ENCODE measurements at regions not wholly inside any gene's neighbourhood (a gene's known extent, or its start where the extent isn't known, plus 50 kb on each side); places are given as distances from the start of the nearest gene placed in this dataset.

DNA sequence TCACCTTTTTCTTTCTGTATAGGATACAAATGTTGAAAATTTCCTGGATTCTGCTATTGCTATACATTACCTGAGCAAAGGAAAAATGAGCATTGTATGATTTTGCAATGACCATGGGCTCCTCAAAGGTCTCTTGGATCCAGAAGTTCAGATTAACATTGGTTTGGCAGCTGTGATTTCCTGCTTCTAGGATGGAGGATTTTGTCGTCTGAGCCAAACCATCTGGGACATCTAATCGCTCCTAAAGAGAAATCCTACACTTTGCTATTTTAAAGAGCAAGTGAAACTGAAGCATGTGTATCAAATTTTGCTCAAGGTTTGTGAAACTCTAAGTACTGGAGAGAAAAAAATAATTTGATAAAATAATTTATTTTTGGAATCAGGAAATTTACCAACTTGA lies 115.1 kb upstream of the ST6GAL2 start:
- no peak overlapping the region for H2AFZ ChIP-seq (ENCODE audit: insufficient read depth, low read length, poor library complexity)
- no peak overlapping the region for H3K14ac ChIP-seq (ENCODE audit: low read length)
- no peaks in the 10 kb centered on the region for H3K79me1 ChIP-seq (ENCODE audit: low read length)
- H4K8ac ChIP-seq (ENCODE audit: low read depth, low read length) = no peak overlapping the region
- no peak overlapping the region for H2BK5ac ChIP-seq (ENCODE audit: low read depth, low read length, poor library complexity)
- H2BK120ac ChIP-seq (ENCODE audit: insufficient read depth, low read length, poor library complexity) = no peak overlapping the region
- H3K9me3 ChIP-seq (ENCODE audit: insufficient read depth, low read depth, low read length) = no peaks in the 10 kb centered on the region
- no CpG with 5 or more reads among the region's 2 CpGs for WGBS (ENCODE audit: extremely low coverage, insufficient coverage, insufficient read length)
- no peak overlapping the region for H3K4me3 ChIP-seq (ENCODE audit: low read depth, low read length)
- no peak overlapping the region for H3K4me2 ChIP-seq (ENCODE audit: low read length)
- H4K91ac ChIP-seq (ENCODE audit: low read depth, low read length) = no peak overlapping the region
- DNase-seq = no peak
- no peak overlapping the region for H2AK5ac ChIP-seq (ENCODE audit: low read length)
- no peak overlapping the region for H3K9ac ChIP-seq (ENCODE audit: low read length)
- H4K12ac ChIP-seq (ENCODE audit: low read depth, low read length) = no peak overlapping the region
- H3K27ac ChIP-seq (ENCODE audit: low read depth, low read length) = no peak overlapping the region
- H3K36me3 ChIP-seq (ENCODE audit: control insufficient read depth in 1 of 2, insufficient read depth in 2 of 2, low read length in 2 of 2) = no peaks in the 10 kb centered on the region
- H2BK12ac ChIP-seq (ENCODE audit: low read length) = no peak overlapping the region
- no peak overlapping the region for H3K4ac ChIP-seq (ENCODE audit: low read depth, low read length)
- no peak overlapping the region for H3K18ac ChIP-seq (ENCODE audit: low read length)
- H3K23ac ChIP-seq (ENCODE audit: low read length) = no peak overlapping the region
- no peaks in the 10 kb centered on the region for H3K79me2 ChIP-seq (ENCODE audit: control insufficient read depth, insufficient read depth, low read length, poor library complexity)
- no peaks in the 10 kb centered on the region for H3K4me1 ChIP-seq (ENCODE audit: control insufficient read depth in 1 of 2, insufficient read depth in 2 of 2, low read length in 2 of 2)
- no peaks in the 10 kb centered on the region for H3K27me3 ChIP-seq (ENCODE audit: insufficient read depth, low read length)

DNA sequence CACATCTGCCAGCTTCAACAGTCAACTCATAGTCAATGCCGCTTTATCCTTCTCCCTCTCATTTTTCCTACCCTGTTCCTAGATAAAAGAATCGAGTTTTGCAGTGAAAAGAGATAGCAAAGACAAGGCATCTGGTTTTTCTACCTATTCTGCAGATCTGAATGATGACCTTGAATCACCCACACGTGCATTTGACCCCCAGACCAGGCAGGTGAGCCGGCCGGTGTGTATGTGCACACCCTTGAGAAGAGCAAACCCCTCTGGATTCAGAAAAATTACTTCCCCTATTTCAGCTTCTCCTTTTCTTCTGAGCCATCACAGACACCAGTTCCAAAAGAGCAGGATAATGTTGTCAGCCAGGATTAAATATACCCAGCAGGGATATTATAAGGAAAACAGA lies 115.6 kb upstream of the ST6GAL2 start:
- Histone ChIP-seq H2BK5ac (ENCODE audit: low read depth, low read length, poor library complexity) (no peak overlapping the region), H3K9me3 (ENCODE audit: insufficient read depth, low read depth, low read length) (no peaks in the 10 kb centered on the region), H3K79me2 (ENCODE audit: control insufficient read depth, insufficient read depth, low read length, poor library complexity) (no peaks in the 10 kb centered on the region), H3K4me3 (ENCODE audit: low read depth, low read length) (no peak overlapping the region), H3K4ac (ENCODE audit: low read depth, low read length) (no peak overlapping the region), H4K8ac (ENCODE audit: low read depth, low read length) (no peak overlapping the region), H3K4me2 (ENCODE audit: low read length) (no peak overlapping the region), H3K4me1 (ENCODE audit: control insufficient read depth in 1 of 2, insufficient read depth in 2 of 2, low read length in 2 of 2) (no peaks in the 10 kb centered on the region), H3K27ac (ENCODE audit: low read depth, low read length) (no peak overlapping the region), H3K14ac (ENCODE audit: low read length) (no peak overlapping the region), H2BK120ac (ENCODE audit: insufficient read depth, low read length, poor library complexity) (no peak overlapping the region), H2AFZ (ENCODE audit: insufficient read depth, low read length, poor library complexity) (no peak overlapping the region), H2AK5ac (ENCODE audit: low read length) (no peak overlapping the region), H4K12ac (ENCODE audit: low read depth, low read length) (no peak overlapping the region), H3K23ac (ENCODE audit: low read length) (no peak overlapping the region), H3K79me1 (ENCODE audit: low read length) (no peaks in the 10 kb centered on the region), H4K91ac (ENCODE audit: low read depth, low read length) (no peak overlapping the region), H3K36me3 (ENCODE audit: control insufficient read depth in 1 of 2, insufficient read depth in 2 of 2, low read length in 2 of 2) (no peaks in the 10 kb centered on the region), H3K9ac (ENCODE audit: low read length) (no peak overlapping the region), H3K27me3 (ENCODE audit: insufficient read depth, low read length) (no peaks in the 10 kb centered on the region), H3K18ac (ENCODE audit: low read length) (no peak overlapping the region), H2BK12ac (ENCODE audit: low read length) (no peak overlapping the region)
- DNase-seq = no peak
- no CpG with 5 or more reads among the region's 5 CpGs for WGBS (ENCODE audit: extremely low coverage, insufficient coverage, insufficient read length)

DNA sequence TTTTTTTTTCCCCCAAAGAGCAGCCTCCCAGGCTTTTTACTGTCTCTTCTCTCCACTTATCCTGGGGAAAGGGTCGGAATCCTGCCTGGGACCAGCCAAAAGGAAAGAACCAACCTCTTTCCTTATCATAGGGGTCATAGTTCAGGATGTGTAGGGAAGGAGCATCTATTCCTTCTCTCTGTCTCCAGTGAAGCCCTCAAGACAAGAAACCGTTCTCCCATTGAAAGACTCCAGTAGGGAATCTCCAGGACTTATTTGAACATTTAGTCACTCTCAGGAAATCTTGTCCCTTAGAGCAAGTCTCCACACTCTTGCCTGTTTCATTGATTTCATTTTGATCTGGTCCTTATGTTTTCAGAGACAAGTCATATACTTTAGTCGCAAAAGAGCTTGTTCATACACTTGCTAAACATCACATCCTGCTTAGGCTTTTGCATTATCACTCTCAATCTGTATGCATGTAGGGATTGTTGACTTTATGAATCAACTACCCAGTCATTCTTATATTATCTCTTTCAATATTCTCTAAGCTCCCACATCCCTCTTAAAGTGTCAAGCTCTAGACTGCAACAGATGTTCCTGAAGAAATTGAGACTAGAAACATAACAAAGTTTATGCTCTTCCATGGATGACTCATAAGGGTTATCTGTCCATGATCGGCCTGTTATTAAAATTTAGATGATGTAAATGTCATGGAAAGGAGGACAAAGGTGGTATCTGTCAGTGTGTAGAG lies 116.2 kb upstream of the ST6GAL2 start:
- Histone ChIP-seq H3K4ac (ENCODE audit: low read depth, low read length) (no peak overlapping the region), H3K9ac (ENCODE audit: low read length) (no peak overlapping the region), H3K4me1 (ENCODE audit: control insufficient read depth in 1 of 2, insufficient read depth in 2 of 2, low read length in 2 of 2) (no peaks in the 10 kb centered on the region), H4K91ac (ENCODE audit: low read depth, low read length) (no peak overlapping the region), H3K27ac (ENCODE audit: low read depth, low read length) (no peak overlapping the region), H3K79me1 (ENCODE audit: low read length) (no peaks in the 10 kb centered on the region), H3K36me3 (ENCODE audit: control insufficient read depth in 1 of 2, insufficient read depth in 2 of 2, low read length in 2 of 2) (no peaks in the 10 kb centered on the region), H4K12ac (ENCODE audit: low read depth, low read length) (no peak overlapping the region), H3K79me2 (ENCODE audit: control insufficient read depth, insufficient read depth, low read length, poor library complexity) (no peaks in the 10 kb centered on the region), H3K9me3 (ENCODE audit: insufficient read depth, low read depth, low read length) (no peaks in the 10 kb centered on the region), H2AK5ac (ENCODE audit: low read length) (no peak overlapping the region), H3K23ac (ENCODE audit: low read length) (no peak overlapping the region), H3K18ac (ENCODE audit: low read length) (no peak overlapping the region), H3K14ac (ENCODE audit: low read length) (no peak overlapping the region), H3K4me2 (ENCODE audit: low read length) (no peak overlapping the region), H2AFZ (ENCODE audit: insufficient read depth, low read length, poor library complexity) (no peak overlapping the region), H4K8ac (ENCODE audit: low read depth, low read length) (no peak overlapping the region), H2BK5ac (ENCODE audit: low read depth, low read length, poor library complexity) (no peak overlapping the region), H2BK120ac (ENCODE audit: insufficient read depth, low read length, poor library complexity) (no peak overlapping the region), H3K27me3 (ENCODE audit: insufficient read depth, low read length) (no peaks in the 10 kb centered on the region), H2BK12ac (ENCODE audit: low read length) (no peak overlapping the region), H3K4me3 (ENCODE audit: low read depth, low read length) (no peak overlapping the region)
- peak in 1 of 2 donors; percentile 14 for DNase-seq
- no CpG with 5 or more reads among the region's 4 CpGs for WGBS (ENCODE audit: extremely low coverage, insufficient coverage, insufficient read length)

DNA sequence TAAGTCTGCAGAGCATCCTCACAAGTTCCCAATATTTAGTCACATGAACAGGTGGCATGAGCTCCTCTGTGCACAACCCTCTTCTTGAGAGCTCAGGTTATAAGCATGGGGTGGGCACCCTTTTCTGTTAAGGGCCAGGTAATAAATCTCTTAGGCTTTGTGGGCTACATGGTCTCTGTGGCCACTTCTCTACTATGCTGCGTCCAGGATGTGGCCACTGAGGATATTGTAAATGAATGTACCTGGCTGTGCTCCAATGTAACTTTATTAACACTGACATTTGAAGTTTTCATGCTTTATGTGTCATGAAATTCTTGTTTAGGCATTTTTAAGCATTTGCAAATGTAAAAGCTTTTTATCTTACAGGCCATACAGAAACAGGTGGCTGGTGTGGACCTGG lies 116.8 kb upstream of the ST6GAL2 start:
- DNase-seq = no peak
- H3K9me3 ChIP-seq (ENCODE audit: insufficient read depth, low read depth, low read length) = no peaks in the 10 kb centered on the region
- H3K23ac ChIP-seq (ENCODE audit: low read length) = no peak overlapping the region
- H4K8ac ChIP-seq (ENCODE audit: low read depth, low read length) = no peak overlapping the region
- no peaks in the 10 kb centered on the region for H3K27me3 ChIP-seq (ENCODE audit: insufficient read depth, low read length)
- H3K18ac ChIP-seq (ENCODE audit: low read length) = no peak overlapping the region
- H2BK5ac ChIP-seq (ENCODE audit: low read depth, low read length, poor library complexity) = no peak overlapping the region
- no peak overlapping the region for H4K12ac ChIP-seq (ENCODE audit: low read depth, low read length)
- H2BK120ac ChIP-seq (ENCODE audit: insufficient read depth, low read length, poor library complexity) = no peak overlapping the region
- no peak overlapping the region for H3K9ac ChIP-seq (ENCODE audit: low read length)
- no peak overlapping the region for H3K27ac ChIP-seq (ENCODE audit: low read depth, low read length)
- H4K91ac ChIP-seq (ENCODE audit: low read depth, low read length) = no peak overlapping the region
- H3K4me3 ChIP-seq (ENCODE audit: low read depth, low read length) = no peak overlapping the region
- H3K14ac ChIP-seq (ENCODE audit: low read length) = no peak overlapping the region
- no peak overlapping the region for H2BK12ac ChIP-seq (ENCODE audit: low read length)
- H3K4me2 ChIP-seq (ENCODE audit: low read length) = no peak overlapping the region
- no CpG with 5 or more reads among the region's 1 CpG for WGBS (ENCODE audit: extremely low coverage, insufficient coverage, insufficient read length)
- no peaks in the 10 kb centered on the region for H3K36me3 ChIP-seq (ENCODE audit: control insufficient read depth in 1 of 2, insufficient read depth in 2 of 2, low read length in 2 of 2)
- no peak overlapping the region for H2AFZ ChIP-seq (ENCODE audit: insufficient read depth, low read length, poor library complexity)
- H3K4me1 ChIP-seq (ENCODE audit: control insufficient read depth in 1 of 2, insufficient read depth in 2 of 2, low read length in 2 of 2) = no peaks in the 10 kb centered on the region
- H2AK5ac ChIP-seq (ENCODE audit: low read length) = no peak overlapping the region
- no peaks in the 10 kb centered on the region for H3K79me2 ChIP-seq (ENCODE audit: control insufficient read depth, insufficient read depth, low read length, poor library complexity)
- H3K79me1 ChIP-seq (ENCODE audit: low read length) = no peaks in the 10 kb centered on the region
- no peak overlapping the region for H3K4ac ChIP-seq (ENCODE audit: low read depth, low read length)

Data from trophoblast cell (in vitro differentiated cells and primary cell).